ENCODE measurements at regions not wholly inside any gene's neighbourhood (a gene's known extent, or its start where the extent isn't known, plus 50 kb on each side); places are given as distances from the start of the nearest gene placed in this dataset.

GRCh38 chr13:62088165-62088564 lies 672.5 kb upstream of the PCDH20 start:
- no peak for TF ChIP-seq POLR2A (IDR thresholded peaks at IDR 0.05; ENCODE audit: low read length)
- no peak for TF ChIP-seq GATA1 (IDR thresholded peaks at IDR 0.05; ENCODE audit: low read depth, low read length)
